Memory B cell (primary cell): ENCODE measurements at regions not wholly inside any gene's neighbourhood (a gene's known extent, or its start where the extent isn't known, plus 50 kb on each side); places are given as distances from the start of the nearest gene placed in this dataset.
A peak's percentile ranks its signal among the peaks of the same experiment; 100 is the strongest.
"Not testable (repeated sequence)": the region's sequence is repeated elsewhere in the genome, so short reads cannot be mapped to it uniquely, and the experiment has no call there.

Experiments
- ATAC-seq: fragments of 150-1000 bp; cut with Tn5 transposase; 2 replicates; pipeline ENCODE4 v1.10.0; 2021; ENCODE audit warnings: low read depth, mild to moderate bottlenecking, moderate library complexity
- DNase-seq, 2 donors: peaks; one replicate each; pipeline ENCODE4 v3.0.0; 2022; ENCODE audit warnings: low spot score in 2 of 2
- H3K27ac Mint-ChIP-seq: one replicate; pipeline ENCODE4 v1.8.0; 2022; ENCODE audit warnings: mild to moderate bottlenecking, moderate library complexity, mixed read lengths
- H3K27me3 Mint-ChIP-seq: one replicate; pipeline ENCODE4 v1.8.0; 2022; ENCODE audit warnings: mixed read lengths
- H3K36me3 Mint-ChIP-seq: one replicate; pipeline ENCODE4 v1.8.0; 2022; ENCODE audit warnings: mild to moderate bottlenecking, mixed read lengths
- H3K4me1 Mint-ChIP-seq: one replicate; pipeline ENCODE4 v1.8.0; 2022; ENCODE audit warnings: mixed read lengths
- H3K4me3 Mint-ChIP-seq: one replicate; pipeline ENCODE4 v1.8.0; 2022; ENCODE audit warnings: mild to moderate bottlenecking, moderate library complexity, mixed read lengths
- H3K9me3 Mint-ChIP-seq: one replicate; pipeline ENCODE4 v1.8.0; 2022; ENCODE audit warnings: mixed read lengths

- H3K9me3 Mint-ChIP-seq, H3K27ac Mint-ChIP-seq, H3K27me3 Mint-ChIP-seq: not testable (repeated sequence)
Measured at GRCh38 chr6:57821325-57821724, 503.9 kb downstream of the PRIM2 start.

GRCh38 chr6:57822448-57822847 lies 505.0 kb downstream of the PRIM2 start:
- not testable (repeated sequence) for H3K27ac Mint-ChIP-seq, H3K4me3 Mint-ChIP-seq, DNase-seq, H3K4me1 Mint-ChIP-seq, ATAC-seq, H3K27me3 Mint-ChIP-seq, H3K36me3 Mint-ChIP-seq, H3K9me3 Mint-ChIP-seq

More at GRCh38 chr6:57821325-57821724, 503.9 kb downstream of the PRIM2 start:
- not testable (repeated sequence) for DNase-seq, ATAC-seq, H3K4me1 Mint-ChIP-seq, H3K4me3 Mint-ChIP-seq, H3K36me3 Mint-ChIP-seq

GRCh38 chr6:57822896-57823358 lies 505.5 kb downstream of the PRIM2 start:
- no peak for ATAC-seq
- Mint-ChIP-seq H3K36me3 (peaks cover 1% of the 10 kb centered on the region), H3K9me3 (peaks cover 3% of the 10 kb centered on the region), H3K4me1 (no peaks in the 10 kb centered on the region), H3K27me3 (peaks cover 5% of the 10 kb centered on the region), H3K4me3 (no peak overlapping the region), H3K27ac (no peak overlapping the region)
- no peak for DNase-seq

GRCh38 chr6:57837622-57838209 lies 520.3 kb downstream of the PRIM2 start:
- not testable (repeated sequence) for H3K27ac Mint-ChIP-seq, H3K27me3 Mint-ChIP-seq, ATAC-seq, H3K4me1 Mint-ChIP-seq, DNase-seq, H3K4me3 Mint-ChIP-seq, H3K9me3 Mint-ChIP-seq, H3K36me3 Mint-ChIP-seq

- not testable (repeated sequence) for H3K4me3 Mint-ChIP-seq, H3K4me1 Mint-ChIP-seq, H3K9me3 Mint-ChIP-seq, H3K27ac Mint-ChIP-seq, ATAC-seq, DNase-seq, H3K27me3 Mint-ChIP-seq, H3K36me3 Mint-ChIP-seq
Measured at GRCh38 chr6:57841551-57841950, 524.1 kb downstream of the PRIM2 start.

- not testable (repeated sequence) for DNase-seq
Measured at GRCh38 chr6:57853745-57854407, 536.4 kb downstream of the PRIM2 start.

GRCh38 chr6:57860481-57861315 lies 543.3 kb downstream of the PRIM2 start:
- ATAC-seq, H3K27me3 Mint-ChIP-seq, H3K4me3 Mint-ChIP-seq, H3K36me3 Mint-ChIP-seq, DNase-seq, H3K4me1 Mint-ChIP-seq, H3K9me3 Mint-ChIP-seq, H3K27ac Mint-ChIP-seq: not testable (repeated sequence)

More at GRCh38 chr6:57853745-57854407, 536.4 kb downstream of the PRIM2 start:
- H3K36me3 Mint-ChIP-seq, H3K27me3 Mint-ChIP-seq, ATAC-seq, H3K27ac Mint-ChIP-seq, H3K4me3 Mint-ChIP-seq, H3K4me1 Mint-ChIP-seq, H3K9me3 Mint-ChIP-seq: not testable (repeated sequence)

- not testable (repeated sequence) for ATAC-seq, H3K36me3 Mint-ChIP-seq, H3K4me1 Mint-ChIP-seq, H3K9me3 Mint-ChIP-seq, DNase-seq, H3K27me3 Mint-ChIP-seq, H3K27ac Mint-ChIP-seq, H3K4me3 Mint-ChIP-seq
Measured at GRCh38 chr6:57870083-57870482, 552.7 kb downstream of the PRIM2 start.

- ATAC-seq, DNase-seq, H3K4me1 Mint-ChIP-seq, H3K27ac Mint-ChIP-seq, H3K27me3 Mint-ChIP-seq, H3K9me3 Mint-ChIP-seq, H3K4me3 Mint-ChIP-seq, H3K36me3 Mint-ChIP-seq: not testable (repeated sequence)
Measured at GRCh38 chr6:57873424-57873823, 556.0 kb downstream of the PRIM2 start.

GRCh38 chr6:57876659-57877058 lies 559.2 kb downstream of the PRIM2 start:
- not testable (repeated sequence) for H3K4me1 Mint-ChIP-seq, DNase-seq, H3K27ac Mint-ChIP-seq, H3K27me3 Mint-ChIP-seq, ATAC-seq, H3K9me3 Mint-ChIP-seq, H3K36me3 Mint-ChIP-seq, H3K4me3 Mint-ChIP-seq

GRCh38 chr6:57877729-57878128 lies 560.3 kb downstream of the PRIM2 start:
- H3K36me3 Mint-ChIP-seq, H3K4me1 Mint-ChIP-seq, H3K27ac Mint-ChIP-seq, ATAC-seq, H3K4me3 Mint-ChIP-seq, DNase-seq, H3K27me3 Mint-ChIP-seq, H3K9me3 Mint-ChIP-seq: not testable (repeated sequence)

GRCh38 chr6:57878792-57879191 lies 561.4 kb downstream of the PRIM2 start:
- not testable (repeated sequence) for H3K4me1 Mint-ChIP-seq, H3K27me3 Mint-ChIP-seq, H3K36me3 Mint-ChIP-seq, H3K4me3 Mint-ChIP-seq, H3K9me3 Mint-ChIP-seq, DNase-seq, H3K27ac Mint-ChIP-seq
- peak; percentile 44 for ATAC-seq

- H3K9me3 Mint-ChIP-seq, DNase-seq, H3K27ac Mint-ChIP-seq, H3K27me3 Mint-ChIP-seq, H3K36me3 Mint-ChIP-seq, H3K4me1 Mint-ChIP-seq, ATAC-seq, H3K4me3 Mint-ChIP-seq: not testable (repeated sequence)
Measured at GRCh38 chr6:57898850-57899249, 581.4 kb downstream of the PRIM2 start.

- ATAC-seq, H3K4me1 Mint-ChIP-seq, DNase-seq, H3K9me3 Mint-ChIP-seq, H3K27ac Mint-ChIP-seq, H3K36me3 Mint-ChIP-seq, H3K4me3 Mint-ChIP-seq, H3K27me3 Mint-ChIP-seq: not testable (repeated sequence)
Measured at GRCh38 chr6:57900687-57901399, 583.4 kb downstream of the PRIM2 start.
